Stromal cell of bone marrow (primary cell): ENCODE measurements at regions not wholly inside any gene's neighbourhood (a gene's known extent, or its start where the extent isn't known, plus 50 kb on each side); places are given as distances from the start of the nearest gene placed in this dataset.

ENCODE experiments used
- DNase-seq: peaks from one replicate; pipeline ENCODE4 v3.0.0-alpha.2; 2012; ENCODE audit warnings: low read depth

DNA sequence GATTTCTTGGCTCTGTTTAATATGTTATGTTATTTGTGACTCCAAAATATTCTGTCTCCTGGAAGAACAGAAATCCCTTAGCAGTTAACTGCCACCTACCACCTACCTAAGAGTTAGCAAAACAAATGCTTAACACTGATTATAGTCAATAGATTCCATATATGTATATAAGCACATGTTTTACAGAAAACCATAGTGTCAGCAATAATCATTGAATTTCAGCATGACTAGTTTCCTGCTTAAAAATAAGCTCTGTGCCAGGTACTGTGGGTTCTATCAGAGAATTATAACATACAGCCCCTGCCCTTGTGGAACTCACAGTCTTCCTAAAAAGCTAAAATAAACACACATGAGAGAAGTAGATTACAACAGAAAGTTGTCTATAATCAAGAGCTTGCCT, 561.9 kb upstream of the CAMK1G start:
- DNase-seq: no peak

DNA sequence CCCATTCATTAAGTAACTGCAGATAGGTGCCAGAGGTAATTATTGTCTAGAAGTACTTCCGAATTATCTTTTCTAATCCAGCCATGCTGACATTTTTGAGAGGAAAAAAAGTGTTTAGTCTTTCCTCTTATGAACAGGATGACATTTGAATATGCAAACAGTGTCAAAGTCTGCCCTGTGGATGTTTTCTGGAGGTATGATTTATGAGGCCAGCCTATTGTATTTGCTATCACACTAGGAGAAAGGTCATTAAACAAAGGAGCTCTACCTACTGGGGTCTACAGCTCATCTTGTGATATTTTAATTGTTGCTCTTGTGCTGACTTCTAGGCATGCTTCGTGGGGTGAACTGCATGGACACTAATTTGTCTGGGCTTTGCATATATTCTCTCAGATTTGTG, 559.7 kb upstream of the CAMK1G start:
- no peak for DNase-seq

GRCh38 chr1:209029737-209030136, 553.8 kb upstream of the CAMK1G start:
- DNase-seq: no peak

- DNase-seq: no peak
Measured at GRCh38 chr1:209030454-209031167, 552.9 kb upstream of the CAMK1G start.

DNA sequence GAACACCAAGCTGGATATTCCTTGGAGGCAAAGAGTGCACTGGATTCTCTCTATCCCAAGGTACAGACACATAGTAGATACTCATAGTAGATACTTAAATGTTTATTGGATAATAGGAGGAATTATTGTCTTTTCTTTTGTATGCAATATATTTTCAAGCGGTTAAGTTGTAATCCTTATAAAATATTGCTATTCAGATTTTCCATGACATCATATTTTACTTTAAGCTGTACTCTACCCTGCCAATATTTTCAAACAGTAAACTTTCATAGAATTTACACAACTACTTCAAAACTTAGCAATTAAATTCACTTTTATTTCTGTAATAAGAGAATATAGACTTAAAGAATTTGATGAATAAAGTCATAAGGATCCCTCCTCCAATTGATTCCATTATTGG, 546.5 kb upstream of the CAMK1G start:
- no peak for DNase-seq

GRCh38 chr1:209038316-209038715, 545.2 kb upstream of the CAMK1G start:
- no peak for DNase-seq

DNA sequence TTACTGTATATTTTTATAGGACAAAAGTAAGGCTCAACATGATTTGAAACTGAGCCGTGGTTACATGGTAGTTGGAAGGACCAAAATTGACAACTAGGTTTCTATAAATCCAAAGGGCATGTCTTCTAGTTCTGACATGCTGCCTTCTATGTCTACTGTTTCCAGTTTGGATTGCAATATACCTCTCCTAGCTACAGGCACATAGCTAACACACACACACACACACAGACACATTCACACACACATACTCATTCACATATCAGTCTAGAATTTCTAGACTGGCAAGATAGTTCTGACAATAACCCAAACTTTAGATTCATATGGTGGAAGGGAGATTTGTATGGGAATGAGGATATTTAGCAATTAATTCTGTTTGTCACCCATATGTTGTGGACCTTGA, 544.8 kb upstream of the CAMK1G start:
- no peak for DNase-seq

- DNase-seq: no peak
Measured at GRCh38 chr1:209040351-209040750, 543.2 kb upstream of the CAMK1G start.

GRCh38 chr1:209041927-209042326, 541.6 kb upstream of the CAMK1G start:
- DNase-seq: no peak

- DNase-seq: no peak
Measured at GRCh38 chr1:209042413-209042812, 541.1 kb upstream of the CAMK1G start.

DNA sequence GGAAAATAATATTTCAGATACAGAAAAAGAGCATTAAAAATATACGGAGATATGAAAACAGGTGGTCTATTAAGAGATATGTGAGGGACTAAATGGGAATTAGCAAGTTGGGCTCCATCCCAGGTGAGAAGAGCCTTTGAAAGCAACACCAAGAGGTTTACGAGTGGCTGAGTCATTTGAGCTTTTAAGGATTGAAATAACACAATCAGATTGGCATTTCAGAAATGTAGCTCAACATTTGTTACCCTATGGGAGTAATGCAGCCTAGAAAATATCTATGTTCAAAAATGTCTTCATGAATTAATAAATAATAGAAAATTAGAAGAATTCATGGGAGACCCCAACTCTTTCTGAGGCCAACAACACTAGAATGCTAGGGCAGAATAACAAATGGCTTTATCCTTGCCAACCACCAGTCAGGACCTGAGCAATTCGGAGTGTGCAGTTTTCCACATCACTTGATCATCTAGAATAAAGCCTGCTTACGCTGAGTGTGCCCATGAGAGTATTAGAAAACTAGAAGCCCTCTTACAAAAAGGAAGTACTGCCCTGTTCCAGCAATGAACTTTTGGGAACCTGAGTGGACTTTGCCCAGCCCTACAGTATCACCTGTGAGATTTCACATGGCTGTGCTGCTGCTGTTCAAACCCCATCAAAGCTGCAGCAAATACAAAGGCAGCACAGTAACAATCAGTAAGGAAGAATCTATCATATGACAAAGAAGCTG, 538.0 kb upstream of the CAMK1G start:
- no peak for DNase-seq

- no peak for DNase-seq
Measured at GRCh38 chr1:209046058-209046417, 537.5 kb upstream of the CAMK1G start.

DNA sequence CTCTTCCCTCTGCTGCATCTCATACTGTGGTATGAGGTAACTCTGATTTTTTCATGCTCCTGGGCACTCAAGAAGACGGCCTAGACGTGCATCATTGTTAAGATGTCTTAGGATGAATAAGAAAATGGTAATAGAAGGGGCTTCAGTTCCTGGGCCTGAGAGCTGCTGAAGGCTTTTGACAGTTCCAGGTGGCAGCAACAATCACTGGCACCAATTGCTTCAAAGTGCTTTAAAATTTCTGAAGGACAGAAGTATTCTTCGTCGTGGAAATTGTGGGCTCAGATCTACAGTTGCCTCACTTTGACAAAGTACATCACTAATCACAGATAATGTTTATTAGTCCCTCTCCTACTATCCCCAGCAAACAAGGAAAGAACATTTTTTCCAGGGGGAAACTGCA, 536.6 kb upstream of the CAMK1G start:
- DNase-seq: no peak

GRCh38 chr1:209048941-209049669, 534.4 kb upstream of the CAMK1G start:
- DNase-seq: no peak

- DNase-seq: no peak
Measured at GRCh38 chr1:209051570-209051969, 531.9 kb upstream of the CAMK1G start.

DNA sequence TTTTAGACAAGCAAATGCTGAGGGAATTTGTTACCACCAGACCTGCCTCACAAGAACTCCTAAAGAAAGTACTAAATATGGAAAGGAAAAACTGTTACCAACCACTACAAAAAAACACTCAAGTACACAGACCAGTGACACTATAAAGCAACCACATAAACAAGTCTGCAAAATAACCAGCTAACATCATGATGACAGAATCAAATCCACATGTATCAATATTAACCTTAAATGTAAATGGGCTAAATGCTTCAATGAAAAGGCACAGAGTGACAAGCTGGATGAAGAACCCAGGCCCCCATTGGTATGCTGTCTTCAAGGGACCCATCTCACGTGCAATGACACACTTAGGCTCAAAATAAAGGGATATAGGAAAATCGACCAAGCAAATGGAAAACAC, 529.9 kb upstream of the CAMK1G start:
- no peak for DNase-seq

GRCh38 chr1:209057083-209057482, 526.4 kb upstream of the CAMK1G start:
- DNase-seq: no peak

DNA sequence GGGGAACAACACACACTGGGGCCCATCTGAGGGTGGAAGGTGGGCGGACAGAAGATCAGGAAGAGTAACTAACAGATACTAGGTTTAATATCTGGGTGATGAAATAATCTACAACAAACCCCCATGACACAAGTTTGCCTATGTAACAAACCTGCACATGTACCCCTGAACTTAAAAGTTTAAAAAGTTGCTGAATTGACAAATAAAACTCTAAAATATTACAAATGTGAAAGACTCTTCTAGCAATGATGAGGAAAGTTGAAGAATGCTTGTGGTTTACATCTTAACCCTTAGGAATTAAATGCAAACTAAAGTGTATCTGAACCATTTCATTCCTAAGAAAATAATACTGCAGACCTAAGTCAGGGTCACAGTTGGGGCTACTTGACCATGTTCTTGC, 525.6 kb upstream of the CAMK1G start:
- no peak for DNase-seq

DNA sequence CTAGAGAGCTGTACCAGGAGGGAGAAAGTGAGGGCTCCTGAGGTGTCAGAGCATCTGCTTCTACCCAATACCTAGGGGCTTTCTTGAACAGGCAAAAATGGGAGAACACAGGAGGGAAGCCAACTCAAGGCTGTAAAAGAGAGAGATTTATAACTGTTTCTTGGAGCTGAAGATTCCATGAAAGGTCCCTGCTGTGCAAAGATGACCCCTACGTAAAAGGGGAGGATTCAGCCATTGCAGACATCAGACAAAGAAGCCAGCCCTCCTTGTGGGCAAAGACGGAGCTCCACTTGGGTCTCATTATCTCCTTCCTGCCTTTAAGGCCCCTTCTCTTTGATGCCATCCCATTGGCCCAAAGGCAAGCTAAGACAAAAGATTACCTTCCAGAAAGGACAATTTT, 524.1 kb upstream of the CAMK1G start:
- DNase-seq: no peak

- DNase-seq: no peak
Measured at GRCh38 chr1:209059981-209060380, 523.5 kb upstream of the CAMK1G start.

DNA sequence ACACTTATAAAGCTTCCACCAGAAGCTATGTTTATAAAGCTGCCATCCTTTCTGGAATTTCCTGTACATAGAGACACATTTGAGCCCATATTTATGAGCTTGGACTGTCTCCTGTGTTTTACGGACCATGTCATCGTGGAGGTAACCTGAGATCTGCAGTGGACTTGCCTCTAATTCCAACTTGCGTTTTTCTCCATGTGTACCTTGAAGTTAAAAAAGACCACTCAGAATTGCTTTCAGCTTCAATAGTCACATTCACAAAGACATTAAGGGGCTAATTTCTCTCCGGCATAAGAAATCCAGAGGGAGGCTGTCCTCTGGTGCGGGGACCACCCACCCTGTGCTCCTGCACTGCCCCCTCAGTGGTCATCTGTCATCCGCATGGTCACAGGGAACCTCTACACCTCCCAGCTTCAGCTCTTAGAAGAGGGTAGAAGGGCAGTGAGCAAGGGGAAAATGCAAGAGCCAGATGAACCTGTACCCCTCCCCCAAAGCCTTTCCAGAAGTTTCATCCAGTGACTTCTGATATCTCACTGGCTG, 521.4 kb upstream of the CAMK1G start:
- DNase-seq: no peak

- DNase-seq: no peak
Measured at GRCh38 chr1:209062863-209063262, 520.7 kb upstream of the CAMK1G start.
